GM18519 (cell line): ENCODE measurements at regions not wholly inside any gene's neighbourhood (a gene's known extent, or its start where the extent isn't known, plus 50 kb on each side); places are given as distances from the start of the nearest gene placed in this dataset.
"Not testable (repeated sequence)": the region's sequence is repeated elsewhere in the genome, so short reads cannot be mapped to it uniquely, and the experiment has no call there.

Experiments used
- ATAC-seq: cut with Tn5 transposase; IDR thresholded peaks from one replicate; pipeline ENCODE4 v1.9.1; 2021; ENCODE audit warnings: mild to moderate bottlenecking, moderate library complexity; ENCODE audit not compliant: unreplicated experiment, low FRiP score

DNA sequence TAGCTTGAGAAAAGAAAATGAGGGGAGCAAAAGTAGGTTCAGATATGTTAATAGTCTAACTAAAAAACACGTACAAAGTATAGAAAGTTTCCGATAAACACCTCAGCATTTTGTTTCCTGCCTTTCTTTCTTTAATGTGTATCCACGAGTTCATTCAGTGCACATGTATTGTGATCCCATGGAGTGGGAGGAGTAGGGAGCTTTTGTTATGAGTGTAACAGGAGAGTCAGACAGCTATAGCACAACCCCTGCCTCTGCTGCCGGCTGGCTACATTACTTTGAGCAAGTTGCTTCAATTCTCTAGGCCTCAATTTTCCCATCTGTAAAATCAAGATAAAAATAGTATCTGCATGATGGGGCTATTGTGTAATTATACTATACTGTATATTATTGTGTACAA lies 249.2 kb upstream of the FIGN start:
- no peak for ATAC-seq

DNA sequence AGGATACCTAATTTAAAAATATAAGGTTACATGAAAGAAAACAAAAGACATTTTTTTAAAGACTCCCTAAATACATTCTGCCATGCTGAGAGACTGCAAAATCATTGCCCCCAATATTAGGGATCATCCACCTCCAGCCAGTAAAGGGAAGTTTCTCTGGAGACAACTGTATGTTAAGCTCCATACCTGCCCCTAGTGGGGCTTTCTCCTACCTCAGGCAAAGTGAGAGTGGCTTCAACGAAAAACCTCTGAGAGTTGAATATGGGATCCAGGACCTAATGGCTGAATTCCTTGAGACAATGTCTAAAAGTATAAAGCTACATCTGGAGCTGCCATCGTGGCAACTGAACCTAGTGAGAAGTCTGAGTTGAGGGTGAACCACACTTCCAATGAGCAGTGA lies 248.1 kb upstream of the FIGN start:
- ATAC-seq, result no peak

DNA sequence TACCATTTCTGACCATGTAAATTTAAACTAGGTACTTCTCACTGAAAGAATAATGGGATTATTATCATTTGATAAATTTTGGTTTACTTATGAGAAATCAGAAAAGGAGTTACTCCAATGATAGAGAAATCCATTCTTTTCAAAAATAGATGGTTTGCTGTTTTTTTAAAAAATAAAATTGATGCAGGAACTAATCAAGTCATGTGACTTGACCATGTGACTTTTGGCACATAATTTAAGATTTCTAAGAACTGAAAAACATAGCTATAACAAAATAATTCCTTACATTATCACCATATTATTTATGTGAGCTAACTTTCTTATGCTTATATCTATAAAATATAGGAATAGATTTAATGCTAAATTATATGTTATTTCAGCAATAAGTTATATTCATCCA lies 247.1 kb upstream of the FIGN start:
- ATAC-seq, result no peak

DNA sequence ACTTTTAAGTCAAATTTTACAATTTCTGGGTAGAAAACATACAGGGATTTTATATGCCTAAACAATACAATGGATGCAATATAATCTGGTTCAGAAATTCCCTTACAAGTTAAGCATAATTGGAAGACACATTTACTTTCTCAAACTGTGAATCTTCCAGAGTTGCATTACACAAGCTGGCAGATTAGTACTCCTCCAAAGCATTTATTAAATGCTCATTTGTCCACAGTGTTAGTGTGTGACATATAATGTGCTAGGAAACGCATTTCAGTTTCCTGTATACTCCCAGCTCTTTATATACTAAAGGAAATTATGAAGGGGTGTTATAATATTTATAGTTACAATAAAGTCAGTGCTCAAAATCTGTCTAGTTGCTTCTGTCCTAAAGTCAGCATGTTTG lies 239.0 kb upstream of the FIGN start:
- ATAC-seq, result no peak

DNA sequence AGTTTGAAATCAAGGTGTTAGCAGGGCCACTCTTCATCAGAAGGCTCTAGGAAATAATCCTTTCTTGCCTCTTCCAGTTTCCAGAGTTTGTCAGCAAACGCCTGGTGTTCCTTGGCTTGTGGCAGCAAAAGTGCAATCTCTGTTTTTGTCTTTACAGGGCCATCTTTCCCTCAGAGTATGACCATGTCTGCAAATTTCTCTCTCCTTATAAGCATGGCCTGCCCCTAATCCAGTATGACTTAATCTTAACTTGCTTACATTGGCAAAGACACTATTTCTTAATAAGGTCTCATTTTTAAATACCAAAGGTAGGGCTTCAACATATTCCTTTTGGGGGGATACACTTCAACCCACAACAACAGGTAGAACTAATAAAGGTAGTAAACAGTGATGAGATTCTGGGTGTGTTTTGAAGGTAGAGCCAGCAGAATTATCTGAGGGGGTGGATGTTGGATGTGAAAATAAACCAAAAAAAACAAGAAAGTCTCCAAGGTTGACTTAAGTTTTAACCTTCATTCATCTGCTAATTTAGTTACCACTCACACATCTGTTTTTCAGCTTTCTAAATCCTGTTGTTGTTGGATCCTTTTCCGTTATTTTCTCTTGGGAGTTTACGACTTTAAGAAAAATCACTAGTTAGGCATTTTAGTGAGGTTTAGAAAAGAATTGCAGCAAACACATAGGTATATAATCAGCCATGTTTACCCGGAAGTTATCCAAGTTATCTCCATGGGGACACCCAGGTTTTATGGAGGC lies 234.4 kb upstream of the FIGN start:
- ATAC-seq, result no peak

DNA sequence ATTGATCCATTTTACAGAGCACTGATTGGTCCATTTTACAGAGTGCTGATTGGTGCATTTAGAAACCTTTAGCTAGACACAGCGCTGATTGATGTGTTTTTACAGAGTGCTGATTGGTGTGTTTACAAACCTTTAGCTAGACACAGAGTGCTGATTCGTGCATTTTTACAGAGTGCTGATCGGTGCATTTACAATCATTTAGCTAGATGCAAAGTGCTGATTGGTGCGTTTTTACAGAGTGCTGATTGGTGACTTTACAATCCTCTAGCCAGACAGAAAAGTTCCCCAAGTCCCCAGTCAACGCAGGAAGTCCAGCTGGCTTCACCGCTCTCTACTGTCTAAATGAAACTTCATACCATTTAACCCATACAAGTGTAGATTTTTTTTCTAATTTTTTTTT lies 228.5 kb upstream of the FIGN start:
- ATAC-seq, result not testable (repeated sequence)

DNA sequence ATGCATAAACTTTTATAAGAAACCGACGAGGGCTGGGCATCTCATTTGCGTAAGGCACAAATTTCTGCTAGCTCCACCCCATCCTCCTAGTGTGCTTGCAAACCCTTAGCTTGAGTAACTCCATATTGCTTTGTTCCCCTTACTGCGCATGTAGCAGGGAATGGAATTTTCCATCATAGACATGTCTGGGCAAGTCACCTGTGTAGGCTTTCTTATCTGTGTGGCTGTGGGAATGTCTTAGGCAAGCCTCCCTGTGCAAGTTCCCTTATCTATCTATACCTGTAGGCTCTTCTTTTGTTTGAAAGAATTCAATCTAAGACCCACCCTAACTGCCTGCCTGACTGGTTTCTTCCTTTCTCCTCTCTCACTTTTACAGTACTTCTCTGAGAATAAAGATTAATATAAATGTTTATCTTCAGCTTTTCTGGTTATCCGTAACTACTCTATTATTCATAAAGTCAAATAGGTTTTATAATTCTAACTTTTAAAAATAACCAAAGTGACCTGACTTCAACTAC lies 217.6 kb upstream of the FIGN start:
- ATAC-seq, result no peak

DNA sequence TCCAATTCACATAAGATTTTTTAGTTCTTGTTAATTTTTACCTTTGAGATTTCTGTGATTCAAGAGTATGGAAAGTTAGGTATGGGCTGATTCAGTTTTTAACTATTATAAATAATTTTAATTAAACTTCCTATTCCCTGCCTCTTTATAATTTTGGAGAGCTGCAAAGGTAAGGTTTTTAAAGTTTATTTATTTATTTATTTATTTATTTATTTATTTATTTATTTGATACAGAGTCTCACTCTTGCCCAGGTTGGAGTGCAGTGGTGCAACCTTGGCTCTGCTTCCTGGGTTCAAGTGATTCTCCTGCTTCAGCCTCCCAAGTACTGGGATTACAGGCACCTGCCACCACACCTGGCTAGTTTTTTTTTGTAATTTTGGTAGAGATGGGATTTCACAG lies 215.5 kb upstream of the FIGN start:
- ATAC-seq, result no peak

- no peak for ATAC-seq
Observed at GRCh38 chr2:163949693-163950092, 213.9 kb upstream of the FIGN start.

- no peak for ATAC-seq
Observed at GRCh38 chr2:163944347-163944737, 208.5 kb upstream of the FIGN start.

GRCh38 chr2:163943403-163944346 lies 207.9 kb upstream of the FIGN start:
- no peak for ATAC-seq

DNA sequence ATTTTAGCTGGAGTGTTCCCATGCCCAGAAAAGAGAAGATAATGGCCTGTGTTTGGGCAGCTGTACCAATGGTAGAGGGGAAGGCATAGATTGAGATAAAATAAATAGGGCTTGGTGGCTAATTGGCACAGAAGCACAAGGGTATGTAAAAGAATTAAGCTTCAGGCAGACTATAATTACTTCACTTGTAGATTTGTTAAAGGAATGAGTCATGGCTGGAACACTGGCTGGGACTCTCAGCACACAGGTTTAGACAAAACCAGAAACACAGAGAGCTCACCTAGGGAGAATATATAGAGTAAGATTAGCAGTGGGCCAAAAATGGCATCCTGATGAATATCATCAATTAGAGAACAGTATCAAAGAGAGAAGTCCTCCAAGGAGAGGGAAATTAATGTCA lies 198.3 kb upstream of the FIGN start:
- ATAC-seq, result no peak

DNA sequence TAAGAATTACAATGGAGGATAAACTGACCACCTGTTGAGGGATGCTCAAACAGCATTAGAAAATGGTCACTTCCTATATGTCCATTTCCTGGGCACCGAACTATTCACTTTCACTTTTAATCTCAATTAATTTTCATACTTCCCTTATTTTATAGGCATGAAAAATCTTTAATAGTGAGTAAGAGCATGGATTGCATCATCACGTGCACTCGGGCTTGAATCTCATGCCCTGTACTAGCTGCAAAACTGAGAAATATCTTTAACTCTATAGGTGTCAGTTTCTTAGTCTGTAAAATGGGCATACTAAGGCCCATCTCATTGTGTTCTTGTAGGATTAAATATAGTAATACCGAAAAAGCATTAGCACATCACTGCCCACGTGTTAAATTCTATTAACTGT lies 183.9 kb upstream of the FIGN start:
- ATAC-seq, result no peak

DNA sequence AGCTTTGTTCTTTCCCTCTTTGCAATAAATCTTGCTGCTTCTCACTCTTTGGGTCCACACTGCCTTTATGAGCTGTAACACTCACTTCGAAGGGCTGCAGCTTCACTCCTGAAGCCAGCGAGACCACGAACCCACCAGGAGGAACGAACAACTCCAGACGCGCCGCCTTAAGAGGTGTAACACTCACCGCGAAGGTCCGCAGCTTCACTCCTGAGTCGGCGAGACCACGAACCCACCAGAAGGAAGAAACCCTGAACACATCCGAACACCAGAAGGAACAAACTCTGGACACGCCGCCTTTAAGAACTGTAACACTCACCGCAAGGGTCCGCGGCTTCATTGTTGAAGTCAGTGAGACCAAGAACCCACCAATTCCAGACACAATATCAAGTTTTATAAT lies 178.7 kb upstream of the FIGN start:
- not testable (repeated sequence) for ATAC-seq

GRCh38 chr2:163913532-163913944 lies 177.7 kb upstream of the FIGN start:
- ATAC-seq, result not testable (repeated sequence)

DNA sequence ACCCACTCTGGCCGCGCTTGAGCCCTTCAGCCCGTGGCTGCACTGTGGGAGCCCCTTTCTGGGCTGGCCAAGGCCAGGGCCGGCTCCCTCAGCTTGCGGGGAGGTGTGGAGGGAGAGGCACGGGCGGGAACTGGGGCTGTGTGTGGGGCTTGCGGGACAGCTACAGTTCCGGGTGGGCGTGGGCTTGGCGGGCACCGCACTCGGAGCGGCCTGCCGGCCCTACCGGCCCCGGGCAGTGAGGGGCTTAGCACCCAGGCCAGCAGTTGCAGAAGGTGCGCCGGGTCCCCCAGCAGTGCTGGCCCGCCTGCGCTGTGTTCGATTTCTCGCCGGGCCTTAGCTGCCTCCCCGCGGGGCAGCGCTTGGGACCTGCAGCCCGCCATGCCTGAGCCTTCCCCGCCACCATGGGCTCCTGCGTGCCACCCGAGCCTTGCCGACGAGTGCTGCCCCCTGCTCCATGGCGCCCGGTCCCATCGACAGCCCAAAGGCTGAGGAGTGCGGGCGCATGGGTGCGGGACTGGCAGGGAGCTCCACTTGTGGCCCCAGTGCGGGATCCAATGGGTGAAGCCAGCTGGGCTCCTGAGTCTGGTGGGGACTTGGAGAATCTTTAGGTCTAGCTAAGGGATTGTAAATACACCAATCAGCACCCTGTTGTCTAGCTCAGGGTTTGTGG lies 173.7 kb upstream of the FIGN start:
- no peak for ATAC-seq

DNA sequence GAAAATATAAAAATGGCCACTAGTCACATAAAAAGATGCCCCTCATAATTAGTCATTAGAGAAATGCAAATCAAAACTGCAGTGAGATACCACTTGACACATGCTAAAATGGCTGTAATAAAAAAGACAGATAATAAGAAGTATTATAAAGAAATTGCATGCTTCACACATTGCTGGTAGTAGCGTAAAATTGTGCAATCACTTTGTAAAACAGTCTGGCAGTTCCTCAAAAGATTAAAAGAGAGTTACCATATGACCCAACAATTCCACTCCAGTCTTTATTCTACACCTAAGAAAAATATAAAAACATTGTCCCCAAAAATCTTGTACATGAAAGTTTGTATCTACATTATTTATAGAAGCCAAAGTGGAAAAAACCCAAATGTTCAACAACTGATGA lies 170.6 kb upstream of the FIGN start:
- no peak for ATAC-seq

DNA sequence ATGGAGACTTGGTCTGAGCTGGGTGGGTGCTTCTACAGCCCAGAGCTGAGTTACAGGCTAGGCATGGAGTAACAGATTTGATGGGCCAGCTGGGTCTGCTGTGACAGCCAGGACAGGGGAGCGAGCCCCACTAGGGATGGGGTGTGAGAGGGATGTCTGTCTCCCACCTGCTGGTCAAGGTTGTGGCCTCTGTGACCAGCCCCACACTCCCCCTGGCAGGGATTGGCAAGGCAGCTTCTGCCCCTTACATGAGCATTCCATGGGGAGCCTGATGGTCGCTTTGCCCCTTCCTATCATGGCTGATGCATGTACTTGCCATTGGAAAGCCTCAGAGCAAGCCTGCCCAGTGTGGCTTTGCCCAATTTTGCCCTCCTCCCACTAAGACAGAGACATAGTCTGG lies 162.0 kb upstream of the FIGN start:
- no peak for ATAC-seq

DNA sequence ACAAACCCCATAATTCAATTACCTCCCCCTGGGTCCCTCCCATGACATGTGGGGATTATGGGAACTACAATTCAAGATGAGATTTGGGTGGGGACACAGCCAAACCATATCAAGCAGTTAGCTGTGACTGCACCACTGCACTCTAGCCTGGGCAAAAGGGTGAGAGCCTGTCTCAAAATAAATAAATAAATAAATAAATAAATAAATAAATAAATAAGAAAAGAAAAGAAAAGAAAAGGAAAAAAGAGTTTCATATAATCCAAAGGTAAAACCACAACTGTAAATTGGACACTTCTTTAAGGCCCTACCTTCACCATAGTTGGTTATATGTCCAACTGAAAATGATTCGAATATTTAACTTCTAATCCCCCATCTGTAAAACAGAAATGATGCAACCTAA lies 157.6 kb upstream of the FIGN start:
- not testable (repeated sequence) for ATAC-seq

DNA sequence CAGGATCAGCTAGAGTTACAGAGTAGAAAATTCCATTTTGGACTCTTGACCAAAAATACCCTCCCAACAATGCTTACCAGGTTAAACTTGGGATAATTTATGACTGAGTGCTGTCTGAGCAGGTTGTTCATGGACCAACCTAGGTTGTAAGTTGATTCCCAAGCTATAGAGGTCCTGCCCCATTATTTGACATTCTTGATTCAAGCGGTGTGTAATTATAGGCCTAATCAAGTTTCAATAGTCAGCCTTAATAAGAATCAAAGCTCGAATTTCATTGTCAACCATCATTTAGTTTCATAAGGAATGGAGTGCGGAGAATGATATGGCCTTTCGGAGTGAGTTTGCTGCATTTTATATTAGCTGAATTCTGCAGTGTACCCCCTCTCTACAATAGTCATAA lies 152.8 kb upstream of the FIGN start:
- ATAC-seq, result no peak

DNA sequence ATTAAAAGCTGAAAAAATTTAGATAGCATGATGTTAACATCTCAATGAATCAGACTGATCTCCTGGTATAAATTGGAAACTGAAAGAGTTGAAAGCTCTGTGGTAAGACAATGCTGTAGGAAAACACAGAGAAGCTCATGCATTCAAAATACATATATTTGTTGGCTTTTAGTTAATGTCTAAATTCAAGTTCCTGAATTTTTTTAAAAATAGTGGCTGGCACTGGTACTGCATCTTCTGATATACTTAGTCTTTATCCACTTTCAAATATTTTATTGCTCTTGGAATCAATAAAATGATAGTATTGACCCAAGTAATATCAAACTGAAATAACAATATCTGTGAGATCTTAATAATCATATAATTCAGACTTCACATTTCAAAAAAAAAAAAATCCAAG lies 151.4 kb upstream of the FIGN start:
- no peak for ATAC-seq
